ENCODE measurements at regions not wholly inside any gene's neighbourhood (a gene's known extent, or its start where the extent isn't known, plus 50 kb on each side); places are given as distances from the start of the nearest gene placed in this dataset.

GRCh38 chr3:154795582-154795981 is 284.5 kb upstream of the MME start:
- intact Hi-C loops (cut with DNase I): no loop called here
- Histone ChIP-seq H3K27me3 (no peaks in the 10 kb centered on the region), H3K36me3 (no peaks in the 10 kb centered on the region), H3K4me1 (peaks cover 0 to 7% of the 10 kb centered on the region in 2 donors), H3K4me3 (no peak overlapping the region), H3K9me3 (no peaks in the 10 kb centered on the region), H3K27ac (no peak overlapping the region)
- TF ChIP-seq CTCF (IDR thresholded peaks at IDR 0.05): no peak
- no peak for DNase-seq (ENCODE audit: low spot score in 2 of 2)

GRCh38 chr3:154794814-154795445 is 285.2 kb upstream of the MME start:
- Histone ChIP-seq H3K27ac (no peak overlapping the region), H3K9me3 (no peaks in the 10 kb centered on the region)

GRCh38 chr3:154794391-154794790 is 285.7 kb upstream of the MME start:
- no peak for DNase-seq (ENCODE audit: low spot score in 2 of 2)
- Histone ChIP-seq H3K27me3 (no peaks in the 10 kb centered on the region), H3K9me3 (no peaks in the 10 kb centered on the region), H3K36me3 (no peaks in the 10 kb centered on the region), H3K27ac (no peak overlapping the region), H3K4me1 (peaks cover 0 to 7% of the 10 kb centered on the region in 2 donors), H3K4me3 (no peak overlapping the region)
- intact Hi-C loops (cut with DNase I): no loop called here
- no peak for TF ChIP-seq CTCF (IDR thresholded peaks at IDR 0.05)

More at GRCh38 chr3:154794814-154795445, 285.2 kb upstream of the MME start:
- no peaks in the 10 kb centered on the region for H3K36me3 ChIP-seq
- no peak for DNase-seq (ENCODE audit: low spot score in 2 of 2)
- no peak overlapping the region for H3K4me3 ChIP-seq
- intact Hi-C loops (cut with DNase I): no loop called here
- no peak for TF ChIP-seq CTCF (IDR thresholded peaks at IDR 0.05)
- H3K4me1 ChIP-seq: peaks cover 0 to 7% of the 10 kb centered on the region in 2 donors
- H3K27me3 ChIP-seq: no peaks in the 10 kb centered on the region

- Histone ChIP-seq H3K4me3 (no peak overlapping the region), H3K4me1 (peaks cover 0 to 7% of the 10 kb centered on the region in 2 donors), H3K27ac (no peak overlapping the region), H3K36me3 (no peaks in the 10 kb centered on the region), H3K9me3 (no peaks in the 10 kb centered on the region), H3K27me3 (no peaks in the 10 kb centered on the region)
- intact Hi-C loops (cut with DNase I): no loop called here
- no peak for TF ChIP-seq CTCF (IDR thresholded peaks at IDR 0.05)
- no peak for DNase-seq (ENCODE audit: low spot score in 2 of 2)
Observed at GRCh38 chr3:154792828-154793227, 287.3 kb upstream of the MME start.

- TF ChIP-seq CTCF (IDR thresholded peaks at IDR 0.05): no peak
- Histone ChIP-seq H3K27ac (no peak overlapping the region), H3K27me3 (no peaks in the 10 kb centered on the region), H3K4me1 (peaks cover 0 to 7% of the 10 kb centered on the region in 2 donors), H3K36me3 (no peaks in the 10 kb centered on the region), H3K4me3 (no peak overlapping the region), H3K9me3 (no peaks in the 10 kb centered on the region)
- no peak for DNase-seq (ENCODE audit: low spot score in 2 of 2)
- intact Hi-C loops (cut with DNase I): no loop called here
Observed at GRCh38 chr3:154791611-154792010, 288.5 kb upstream of the MME start.

- no peaks in the 10 kb centered on the region for H3K4me1 ChIP-seq
- H3K4me3 ChIP-seq: no peak overlapping the region
- intact Hi-C loops (cut with DNase I): no loop called here
- no peak overlapping the region for H3K27ac ChIP-seq
- no peak for DNase-seq (ENCODE audit: low spot score in 2 of 2)
- no peaks in the 10 kb centered on the region for H3K27me3 ChIP-seq
- no peaks in the 10 kb centered on the region for H3K9me3 ChIP-seq
- no peak for TF ChIP-seq CTCF (IDR thresholded peaks at IDR 0.05)
- H3K36me3 ChIP-seq: no peaks in the 10 kb centered on the region
Observed at GRCh38 chr3:154786724-154787123, 293.4 kb upstream of the MME start.
